ENCODE measurements at regions not wholly inside any gene's neighbourhood (a gene's known extent, or its start where the extent isn't known, plus 50 kb on each side); places are given as distances from the start of the nearest gene placed in this dataset.

DNA sequence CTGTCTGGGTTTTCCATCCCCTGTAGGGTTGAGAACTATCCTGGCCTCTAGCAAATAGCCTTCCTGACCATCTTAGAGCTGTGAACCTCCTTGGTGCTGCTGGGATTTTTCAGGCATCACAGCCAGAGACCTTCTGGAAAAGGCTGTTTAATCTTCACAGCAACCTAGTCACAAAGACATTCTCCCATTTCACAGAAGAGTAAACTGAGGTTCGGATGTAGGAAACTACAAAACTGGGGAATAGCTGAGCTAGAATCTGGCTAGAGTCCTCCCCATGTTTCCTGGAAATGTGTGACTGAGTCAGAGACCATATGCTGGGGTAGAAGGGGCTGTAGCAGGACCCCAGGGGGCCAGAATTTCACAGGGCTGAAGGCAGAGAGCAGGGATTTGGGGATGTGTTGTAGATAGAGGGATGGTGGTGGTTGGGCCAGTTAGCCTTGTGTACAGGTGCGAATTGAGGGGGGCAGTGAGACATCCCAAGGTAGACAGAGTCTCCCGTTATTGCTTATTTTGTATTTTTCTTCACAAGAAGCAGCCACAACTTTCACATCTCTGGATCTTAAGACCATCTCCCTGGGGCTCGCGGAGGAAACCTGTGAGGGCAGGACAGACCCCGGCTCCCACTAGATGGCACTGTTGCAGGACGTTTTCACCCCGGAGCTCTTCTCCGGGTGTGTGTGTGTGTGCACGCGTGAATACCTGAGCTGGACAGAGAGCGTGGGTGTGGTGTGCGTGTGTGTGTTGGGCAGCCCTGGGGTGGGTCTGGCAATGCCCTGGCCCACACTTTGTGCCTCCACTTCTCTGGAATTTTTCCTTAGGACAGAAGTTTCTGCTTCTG lies 66.9 kb upstream of the PRR23C start:
- TF ChIP-seq, protein P1, sequence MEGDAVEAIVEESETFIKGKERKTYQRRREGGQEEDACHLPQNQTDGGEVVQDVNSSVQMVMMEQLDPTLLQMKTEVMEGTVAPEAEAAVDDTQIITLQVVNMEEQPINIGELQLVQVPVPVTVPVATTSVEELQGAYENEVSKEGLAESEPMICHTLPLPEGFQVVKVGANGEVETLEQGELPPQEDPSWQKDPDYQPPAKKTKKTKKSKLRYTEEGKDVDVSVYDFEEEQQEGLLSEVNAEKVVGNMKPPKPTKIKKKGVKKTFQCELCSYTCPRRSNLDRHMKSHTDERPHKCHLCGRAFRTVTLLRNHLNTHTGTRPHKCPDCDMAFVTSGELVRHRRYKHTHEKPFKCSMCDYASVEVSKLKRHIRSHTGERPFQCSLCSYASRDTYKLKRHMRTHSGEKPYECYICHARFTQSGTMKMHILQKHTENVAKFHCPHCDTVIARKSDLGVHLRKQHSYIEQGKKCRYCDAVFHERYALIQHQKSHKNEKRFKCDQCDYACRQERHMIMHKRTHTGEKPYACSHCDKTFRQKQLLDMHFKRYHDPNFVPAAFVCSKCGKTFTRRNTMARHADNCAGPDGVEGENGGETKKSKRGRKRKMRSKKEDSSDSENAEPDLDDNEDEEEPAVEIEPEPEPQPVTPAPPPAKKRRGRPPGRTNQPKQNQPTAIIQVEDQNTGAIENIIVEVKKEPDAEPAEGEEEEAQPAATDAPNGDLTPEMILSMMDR (IDR thresholded peaks at IDR 0.05; ENCODE audit: low read length): peak; percentile 92
- TF ChIP-seq EZH2 (IDR thresholded peaks at IDR 0.05; ENCODE audit: borderline replicate concordance, low read length): no peak
